ENCODE measurements at regions not wholly inside any gene's neighbourhood (a gene's known extent, or its start where the extent isn't known, plus 50 kb on each side); places are given as distances from the start of the nearest gene placed in this dataset.

DNA sequence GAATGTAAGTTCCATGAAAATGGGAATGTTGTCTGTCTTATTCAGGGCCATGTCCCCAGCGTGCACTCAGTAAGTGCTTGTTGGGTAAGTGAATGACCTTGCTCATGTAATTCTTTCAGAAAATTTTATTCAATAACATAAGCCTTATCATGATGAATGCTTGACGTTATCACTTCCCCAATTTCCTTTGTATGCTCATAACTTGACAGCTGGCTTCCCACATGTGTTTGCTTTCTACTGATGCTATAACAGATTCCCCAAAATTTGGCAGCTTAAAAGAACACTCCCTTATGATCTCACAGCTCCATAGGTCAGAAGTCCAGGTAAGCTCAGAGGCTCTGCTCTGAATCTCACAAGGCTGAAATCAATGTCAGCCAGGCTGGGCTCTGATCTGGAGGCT, 155.8 kb upstream of the POU2AF2 start:
- TF ChIP-seq, protein P1, sequence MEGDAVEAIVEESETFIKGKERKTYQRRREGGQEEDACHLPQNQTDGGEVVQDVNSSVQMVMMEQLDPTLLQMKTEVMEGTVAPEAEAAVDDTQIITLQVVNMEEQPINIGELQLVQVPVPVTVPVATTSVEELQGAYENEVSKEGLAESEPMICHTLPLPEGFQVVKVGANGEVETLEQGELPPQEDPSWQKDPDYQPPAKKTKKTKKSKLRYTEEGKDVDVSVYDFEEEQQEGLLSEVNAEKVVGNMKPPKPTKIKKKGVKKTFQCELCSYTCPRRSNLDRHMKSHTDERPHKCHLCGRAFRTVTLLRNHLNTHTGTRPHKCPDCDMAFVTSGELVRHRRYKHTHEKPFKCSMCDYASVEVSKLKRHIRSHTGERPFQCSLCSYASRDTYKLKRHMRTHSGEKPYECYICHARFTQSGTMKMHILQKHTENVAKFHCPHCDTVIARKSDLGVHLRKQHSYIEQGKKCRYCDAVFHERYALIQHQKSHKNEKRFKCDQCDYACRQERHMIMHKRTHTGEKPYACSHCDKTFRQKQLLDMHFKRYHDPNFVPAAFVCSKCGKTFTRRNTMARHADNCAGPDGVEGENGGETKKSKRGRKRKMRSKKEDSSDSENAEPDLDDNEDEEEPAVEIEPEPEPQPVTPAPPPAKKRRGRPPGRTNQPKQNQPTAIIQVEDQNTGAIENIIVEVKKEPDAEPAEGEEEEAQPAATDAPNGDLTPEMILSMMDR (IDR thresholded peaks at IDR 0.05): no peak
- no peak for DNase-seq (ENCODE audit: low spot score)
- H3K4me3 ChIP-seq: no peak overlapping the region
- no peak overlapping the region for H3K27ac ChIP-seq

DNA sequence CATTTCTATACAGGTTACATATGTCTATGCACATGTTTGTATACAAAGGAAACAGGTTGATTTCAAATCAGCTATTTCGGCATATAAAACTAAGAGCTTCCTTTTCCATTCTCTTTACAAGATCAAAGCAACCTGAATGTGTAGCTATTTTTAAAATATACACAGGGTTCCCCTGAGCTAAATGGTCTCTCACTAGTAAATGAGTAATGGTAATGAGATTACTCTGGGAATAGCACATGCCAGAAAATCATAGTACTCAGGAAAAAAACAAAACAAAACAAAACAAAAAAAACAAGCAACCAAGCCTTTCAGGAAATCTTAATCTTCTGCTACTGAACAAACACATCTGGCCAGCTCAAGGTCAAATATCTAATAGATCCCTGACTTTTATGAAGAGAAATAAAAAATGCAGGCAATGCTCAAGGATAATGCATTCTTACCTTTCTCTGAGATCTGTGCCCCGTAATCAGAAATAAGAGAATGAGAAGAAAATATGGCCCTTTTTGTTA, 156.6 kb upstream of the POU2AF2 start:
- no peak overlapping the region for H3K27ac ChIP-seq

DNA sequence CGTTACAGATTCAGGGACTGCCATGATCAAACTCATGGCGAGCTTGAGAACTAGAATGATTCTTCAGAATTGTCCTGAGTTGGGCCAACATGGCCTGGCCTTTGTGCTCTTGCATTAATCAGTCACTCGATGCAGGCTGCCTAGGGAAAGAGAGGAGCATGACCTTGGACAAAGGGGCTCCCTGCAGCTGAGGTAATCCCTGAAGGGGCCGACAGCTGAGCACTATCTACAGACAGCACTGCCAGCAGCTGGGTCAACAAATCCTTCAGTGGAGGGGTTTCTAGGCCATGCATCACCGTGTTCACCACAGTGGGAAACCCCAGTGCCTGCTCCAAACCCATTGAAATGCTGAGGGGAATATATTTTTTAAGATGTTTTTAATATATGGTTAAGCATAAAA, 159.5 kb upstream of the POU2AF2 start:
- Histone ChIP-seq H3K27ac (no peak overlapping the region), H3K4me3 (no peak overlapping the region)
- no peak for DNase-seq (ENCODE audit: low spot score)
- TF ChIP-seq, protein P1 (IDR thresholded peaks at IDR 0.05): no peak

More for the DNA sequence above, 156.6 kb upstream of the POU2AF2 start:
- no peak overlapping the region for H3K4me3 ChIP-seq
- TF ChIP-seq, protein P1 (IDR thresholded peaks at IDR 0.05): no peak
- no peak for DNase-seq (ENCODE audit: low spot score)

DNA sequence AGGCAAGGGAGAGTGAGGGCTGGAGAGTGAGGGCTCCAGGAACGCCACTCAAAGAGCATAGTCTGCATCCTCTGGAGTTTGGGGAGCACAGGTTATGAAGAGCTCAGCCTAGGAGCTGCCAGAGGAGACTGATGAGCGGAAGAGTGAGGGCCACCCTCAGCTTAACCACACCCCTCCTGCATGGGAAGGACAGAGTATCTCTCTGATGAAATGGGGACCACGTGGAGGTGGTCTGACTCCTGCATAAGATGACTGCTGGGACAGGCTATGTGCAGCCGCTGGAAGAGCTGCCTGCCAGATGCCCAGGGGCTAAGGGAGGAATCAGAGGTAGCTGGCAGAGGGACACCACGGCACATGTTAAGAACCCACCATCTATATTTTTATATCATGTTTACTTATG, 162.9 kb upstream of the POU2AF2 start:
- TF ChIP-seq, protein P1 (IDR thresholded peaks at IDR 0.05): no peak
- Histone ChIP-seq H3K27ac (no peak overlapping the region), H3K4me3 (no peak overlapping the region)
- DNase-seq (ENCODE audit: low spot score): no peak

DNA sequence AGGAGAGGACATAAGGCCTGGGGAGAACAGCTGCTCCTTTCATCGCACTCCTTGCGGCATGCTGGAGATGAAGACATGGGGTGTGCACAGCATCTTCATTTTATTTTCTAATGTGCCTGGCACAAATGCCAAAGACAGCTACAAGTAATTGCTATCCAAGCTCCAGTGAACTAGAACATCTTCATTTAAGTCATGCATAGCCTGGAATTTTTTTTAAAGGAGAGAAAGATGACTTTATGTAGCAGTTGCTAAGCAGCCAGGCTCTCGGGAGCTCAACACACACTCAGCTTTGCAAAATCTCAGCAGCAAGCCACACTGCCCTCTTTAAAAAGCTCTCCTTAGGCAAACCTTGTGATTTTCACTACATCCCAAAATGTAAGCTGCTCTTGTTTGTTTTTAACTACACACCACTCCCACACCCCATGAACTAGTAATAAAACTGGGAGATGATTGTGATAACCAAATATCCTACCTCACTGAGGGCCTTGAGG, 164.5 kb upstream of the POU2AF2 start:
- Histone ChIP-seq H3K4me3 (no peak overlapping the region), H3K27ac (no peak overlapping the region)
- DNase-seq (ENCODE audit: low spot score): no peak
- TF ChIP-seq, protein P1 (IDR thresholded peaks at IDR 0.05): no peak

DNA sequence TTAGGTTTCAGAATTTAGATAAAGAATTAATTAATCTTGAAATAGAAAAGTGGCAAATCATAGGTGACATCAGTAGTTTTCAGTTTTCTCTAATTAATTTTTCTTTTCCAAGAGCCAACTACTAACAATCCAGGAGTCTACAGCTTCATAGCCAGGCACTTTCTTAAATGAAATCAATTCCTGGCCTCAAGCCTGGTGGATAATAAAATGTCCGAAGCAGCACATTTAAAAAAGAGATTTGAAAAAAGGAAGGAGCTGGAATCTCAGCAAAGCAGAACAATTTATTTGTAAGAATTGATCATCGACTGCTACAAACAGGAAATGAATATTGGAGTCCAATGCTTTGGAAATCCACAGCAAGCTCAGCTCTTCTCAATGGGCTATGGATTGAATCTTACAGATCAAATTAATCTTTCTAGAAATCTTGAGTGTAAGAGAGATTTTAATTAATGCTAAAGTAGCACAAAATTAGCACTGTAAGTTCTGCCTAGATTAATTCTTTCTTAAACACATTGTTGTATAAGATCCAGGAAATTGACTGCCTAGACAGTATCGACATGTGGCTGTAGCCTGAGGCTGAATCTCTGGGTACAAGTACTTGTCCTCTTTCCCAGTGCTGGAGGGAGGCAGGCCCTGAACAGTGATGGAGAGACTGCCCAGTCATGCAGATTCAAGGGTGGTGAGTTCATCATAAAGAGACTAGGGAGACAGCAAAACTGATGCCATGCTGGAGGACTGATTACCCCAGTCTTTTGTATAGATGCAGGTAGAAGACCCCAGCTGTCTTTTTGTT, 167.8 kb upstream of the POU2AF2 start:
- DNase-seq (ENCODE audit: low spot score): no peak
- TF ChIP-seq, protein P1 (IDR thresholded peaks at IDR 0.05): no peak
- H3K4me3 ChIP-seq: no peak overlapping the region
- H3K27ac ChIP-seq: no peak overlapping the region

DNA sequence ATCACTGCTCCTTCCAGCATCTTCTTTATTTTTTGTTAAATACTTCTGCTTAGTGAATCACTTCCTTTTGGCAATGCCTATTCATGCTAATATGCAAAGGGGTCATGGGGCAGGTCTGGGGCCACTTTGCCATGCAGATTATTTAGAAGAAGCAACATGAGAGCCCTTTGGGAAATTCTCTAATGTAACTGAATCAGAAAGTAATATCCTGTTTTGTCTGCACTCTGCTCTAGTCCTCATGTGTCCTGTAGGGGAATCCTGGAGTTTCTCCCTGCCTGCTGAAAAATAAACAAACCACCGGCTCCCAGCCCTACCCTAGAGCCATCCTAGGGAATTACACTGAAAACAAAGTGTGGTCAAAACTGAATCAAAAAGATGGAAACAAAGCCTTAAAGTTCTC, 176.5 kb upstream of the POU2AF2 start:
- no peak for DNase-seq (ENCODE audit: low spot score)
- Histone ChIP-seq H3K4me3 (no peak overlapping the region), H3K27ac (no peak overlapping the region)
- TF ChIP-seq, protein P1 (IDR thresholded peaks at IDR 0.05): no peak

All from coronary artery (tissue), 2 donors.